Uterus (tissue), 2 donors: ENCODE measurements at regions not wholly inside any gene's neighbourhood (a gene's known extent, or its start where the extent isn't known, plus 50 kb on each side); places are given as distances from the start of the nearest gene placed in this dataset.

ENCODE experiments used
- POLR2A ChIP-seq, 2 donors: fragments of 450-650 bp; IDR thresholded peaks; one replicate each; pipeline ENCODE4 v1.6.1; 2016; ENCODE audit warnings: antibody characterized with exemption in 2 of 2, mild to moderate bottlenecking in 1 of 2, moderate library complexity in 1 of 2
- TF ChIP-seq, protein P1 (sequence below), 4 experiments: fragments of 200-600 bp in 2 of 4; fragments of 450-650 bp in 2 of 4; sonication (generic) in 2 of 4; IDR thresholded peaks; one replicate each; pipeline ENCODE4 v1.5.1; 2016 to 2019; ENCODE audit warnings: antibody characterized with exemption in 4 of 4, mild to moderate bottlenecking in 2 of 4, moderate library complexity in 1 of 4

DNA sequence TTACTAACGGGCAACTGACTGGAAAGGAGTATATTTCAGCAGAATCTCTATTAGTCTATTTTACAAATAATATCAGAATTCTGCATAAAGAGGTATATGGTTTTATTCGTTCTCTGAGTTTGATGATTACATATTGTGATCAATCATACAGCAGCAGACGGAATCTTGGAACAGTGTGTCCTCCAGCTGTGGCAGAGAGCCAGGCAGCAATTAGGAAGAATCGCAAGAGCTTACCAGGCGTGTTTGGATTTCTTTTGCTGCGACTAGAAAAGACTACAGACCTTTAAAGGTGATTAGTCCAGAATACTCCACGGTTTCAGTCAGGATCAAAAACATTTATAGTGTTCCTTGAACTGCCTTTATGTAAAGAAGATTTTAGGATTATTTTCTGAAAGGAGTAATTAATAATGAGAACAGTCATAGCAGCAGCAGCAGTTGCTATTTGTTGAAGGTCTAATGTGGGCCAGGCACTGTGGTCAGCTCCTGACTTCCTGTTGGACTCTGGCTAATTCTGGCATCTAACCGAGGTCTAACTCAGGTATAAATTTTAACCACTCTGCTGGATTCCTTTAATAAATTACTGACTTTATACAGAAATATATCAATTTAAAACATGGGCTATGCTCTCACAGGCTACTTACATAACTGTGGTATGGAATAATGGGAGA, 225.3 kb upstream of the CXorf66 start:
- TF ChIP-seq, protein P1, sequence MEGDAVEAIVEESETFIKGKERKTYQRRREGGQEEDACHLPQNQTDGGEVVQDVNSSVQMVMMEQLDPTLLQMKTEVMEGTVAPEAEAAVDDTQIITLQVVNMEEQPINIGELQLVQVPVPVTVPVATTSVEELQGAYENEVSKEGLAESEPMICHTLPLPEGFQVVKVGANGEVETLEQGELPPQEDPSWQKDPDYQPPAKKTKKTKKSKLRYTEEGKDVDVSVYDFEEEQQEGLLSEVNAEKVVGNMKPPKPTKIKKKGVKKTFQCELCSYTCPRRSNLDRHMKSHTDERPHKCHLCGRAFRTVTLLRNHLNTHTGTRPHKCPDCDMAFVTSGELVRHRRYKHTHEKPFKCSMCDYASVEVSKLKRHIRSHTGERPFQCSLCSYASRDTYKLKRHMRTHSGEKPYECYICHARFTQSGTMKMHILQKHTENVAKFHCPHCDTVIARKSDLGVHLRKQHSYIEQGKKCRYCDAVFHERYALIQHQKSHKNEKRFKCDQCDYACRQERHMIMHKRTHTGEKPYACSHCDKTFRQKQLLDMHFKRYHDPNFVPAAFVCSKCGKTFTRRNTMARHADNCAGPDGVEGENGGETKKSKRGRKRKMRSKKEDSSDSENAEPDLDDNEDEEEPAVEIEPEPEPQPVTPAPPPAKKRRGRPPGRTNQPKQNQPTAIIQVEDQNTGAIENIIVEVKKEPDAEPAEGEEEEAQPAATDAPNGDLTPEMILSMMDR (IDR thresholded peaks at IDR 0.05): no peak
- TF ChIP-seq POLR2A (IDR thresholded peaks at IDR 0.05): no peak
